Erythroblast (primary cell): ENCODE measurements at regions not wholly inside any gene's neighbourhood (a gene's known extent, or its start where the extent isn't known, plus 50 kb on each side); places are given as distances from the start of the nearest gene placed in this dataset.

Experiments used
- GATA1 ChIP-seq: IDR thresholded peaks from 2 replicates; pipeline ENCODE4 v1.6.1; 2011; ENCODE audit warnings: low read depth, mild to moderate bottlenecking, control low read depth, low read length, moderate library complexity
- POLR2A ChIP-seq: IDR thresholded peaks from 2 replicates; pipeline ENCODE4 v1.6.1; 2011; ENCODE audit warnings: mild to moderate bottlenecking, low read length

DNA sequence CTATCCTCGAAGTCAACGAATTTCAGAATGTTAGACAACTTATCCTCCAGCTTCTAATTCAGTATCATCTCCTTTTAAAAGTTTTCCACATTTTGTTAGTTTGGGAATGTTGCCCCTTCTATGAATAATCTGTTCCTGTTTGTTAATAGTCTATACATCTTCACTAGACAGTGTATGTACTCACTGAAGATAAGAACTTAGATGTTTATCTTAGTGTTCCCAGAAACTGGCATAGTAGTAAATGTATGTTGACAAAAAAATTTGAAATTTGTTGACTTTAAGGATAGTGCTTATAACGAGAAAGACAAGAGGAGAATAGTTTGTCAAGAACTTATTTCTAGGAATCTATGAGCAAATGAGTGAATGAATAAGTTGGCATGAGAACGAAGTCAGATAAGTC, 162.0 kb upstream of the GULP1 start:
- no peak for TF ChIP-seq POLR2A
- TF ChIP-seq GATA1 = no peak
